Kidney (tissue), 13 donors: ENCODE measurements at regions not wholly inside any gene's neighbourhood (a gene's known extent, or its start where the extent isn't known, plus 50 kb on each side); places are given as distances from the start of the nearest gene placed in this dataset.

Experiments
- DNase-seq, 5 donors: peaks; one replicate each; pipeline ENCODE4 v3.0.0-alpha.2; 2013 to 2020
- FAIRE-seq: peaks from 2 replicates; lab custom pipeline; 2012; peaks lifted over from hg19 to GRCh38; lab: Jason Lieb, UNC
- H3K27ac ChIP-seq, 2 donors: one replicate each; pipeline ENCODE4 v1.7.0; 2013; ENCODE audit warnings: low read depth in 2 of 2, low read length in 2 of 2, inconsistent platforms in 1 of 2
- H3K27me3 ChIP-seq: one replicate; pipeline ENCODE4 v1.7.1; 2013; ENCODE audit warnings: low read length, inconsistent platforms; ENCODE audit not compliant: control insufficient read depth, insufficient read depth
- H3K36me3 ChIP-seq, 3 donors: one replicate each; pipeline versions ENCODE4 v1.7.0 to v1.7.1; 2013; ENCODE audit warnings: low read length in 3 of 3, control low read depth in 1 of 3, inconsistent platforms in 1 of 3; ENCODE audit not compliant: insufficient read depth in 3 of 3, control insufficient read depth in 2 of 3
- H3K4me1 ChIP-seq, 3 donors: one replicate each; pipeline versions ENCODE4 v1.7.0 to v1.7.1; 2013; ENCODE audit warnings: low read length in 3 of 3, inconsistent platforms in 1 of 3, low read depth in 1 of 3; ENCODE audit not compliant: control insufficient read depth in 2 of 3, insufficient read depth in 2 of 3
- H3K4me3 ChIP-seq, 3 donors: one replicate each; pipeline versions ENCODE4 v1.7.0 to v1.8.1; 2013; ENCODE audit warnings: low read length in 3 of 3, control low read depth in 1 of 3, inconsistent platforms in 1 of 3
- H3K9ac ChIP-seq, 3 donors: one replicate each; pipeline versions ENCODE4 v1.7.0 to v1.7.1; 2013; ENCODE audit warnings: low read length in 3 of 3, control low read depth in 1 of 3, inconsistent platforms in 1 of 3
- H3K9me3 ChIP-seq, 3 donors: one replicate each; pipeline versions ENCODE4 v1.7.0 to v1.7.1; 2013; ENCODE audit warnings: low read length in 3 of 3, control low read depth in 1 of 3, inconsistent platforms in 1 of 3; ENCODE audit not compliant: control insufficient read depth in 2 of 3, insufficient read depth in 1 of 3
- intact Hi-C: fragments of 100-400 bp; cut with DNase I; formaldehyde crosslinking; loops from one replicate; pipeline ENCODE4 v1.11.1; 2022
- TF ChIP-seq, protein P1 (sequence below): IDR thresholded peaks from 3 replicates; pipeline ENCODE4 v1.5.1; 2012; ENCODE audit warnings: mild to moderate bottlenecking, moderate library complexity, borderline replicate concordance; ENCODE audit not compliant: insufficient read depth; ENCODE audit errors: extremely low read depth
- donor health status: control.
- donor health status: control.
- donor health status: control.
- donor health status: control.
- donor health status: control.
- donor health status: DM: yes; HTN: yes; CAD: no.
- donor health status: Normal renal cell carcinoma (clear cell type).

DNA sequence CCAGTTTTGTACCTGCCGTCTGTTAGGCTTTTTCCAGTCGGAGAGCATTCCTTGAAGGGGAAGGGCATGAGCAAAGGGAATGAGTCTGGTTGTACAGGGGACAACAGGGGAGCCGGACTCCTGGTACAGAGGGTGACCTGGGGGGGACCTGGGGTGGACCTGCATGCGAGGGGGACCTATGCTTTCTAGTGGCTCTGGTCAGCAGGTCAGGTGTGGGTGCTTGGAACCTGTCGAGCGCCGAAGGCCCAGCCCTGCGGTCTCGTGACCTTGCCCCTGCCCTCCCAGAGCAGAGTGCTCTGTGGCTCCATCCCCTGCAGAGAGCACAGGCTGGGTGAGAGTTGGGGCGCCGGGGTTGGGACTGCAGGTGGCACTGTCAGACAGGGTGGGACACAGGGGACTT lies 96.7 kb upstream of the ASAP2 start:
- no peaks in the 10 kb centered on the region for H3K36me3 ChIP-seq
- H3K9ac ChIP-seq: no peak overlapping the region
- H3K4me3 ChIP-seq: no peak overlapping the region
- H3K27me3 ChIP-seq: no peaks in the 10 kb centered on the region
- no peaks in the 10 kb centered on the region for H3K9me3 ChIP-seq
- H3K27ac ChIP-seq: no peak overlapping the region
- intact Hi-C loops: no loop called here
- TF ChIP-seq, protein P1, sequence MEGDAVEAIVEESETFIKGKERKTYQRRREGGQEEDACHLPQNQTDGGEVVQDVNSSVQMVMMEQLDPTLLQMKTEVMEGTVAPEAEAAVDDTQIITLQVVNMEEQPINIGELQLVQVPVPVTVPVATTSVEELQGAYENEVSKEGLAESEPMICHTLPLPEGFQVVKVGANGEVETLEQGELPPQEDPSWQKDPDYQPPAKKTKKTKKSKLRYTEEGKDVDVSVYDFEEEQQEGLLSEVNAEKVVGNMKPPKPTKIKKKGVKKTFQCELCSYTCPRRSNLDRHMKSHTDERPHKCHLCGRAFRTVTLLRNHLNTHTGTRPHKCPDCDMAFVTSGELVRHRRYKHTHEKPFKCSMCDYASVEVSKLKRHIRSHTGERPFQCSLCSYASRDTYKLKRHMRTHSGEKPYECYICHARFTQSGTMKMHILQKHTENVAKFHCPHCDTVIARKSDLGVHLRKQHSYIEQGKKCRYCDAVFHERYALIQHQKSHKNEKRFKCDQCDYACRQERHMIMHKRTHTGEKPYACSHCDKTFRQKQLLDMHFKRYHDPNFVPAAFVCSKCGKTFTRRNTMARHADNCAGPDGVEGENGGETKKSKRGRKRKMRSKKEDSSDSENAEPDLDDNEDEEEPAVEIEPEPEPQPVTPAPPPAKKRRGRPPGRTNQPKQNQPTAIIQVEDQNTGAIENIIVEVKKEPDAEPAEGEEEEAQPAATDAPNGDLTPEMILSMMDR: no peak
- FAIRE-seq: no peak
- no peak for DNase-seq
- peaks cover 0 to 20% (median 10%) of the 10 kb centered on the region in 3 donors for H3K4me1 ChIP-seq

DNA sequence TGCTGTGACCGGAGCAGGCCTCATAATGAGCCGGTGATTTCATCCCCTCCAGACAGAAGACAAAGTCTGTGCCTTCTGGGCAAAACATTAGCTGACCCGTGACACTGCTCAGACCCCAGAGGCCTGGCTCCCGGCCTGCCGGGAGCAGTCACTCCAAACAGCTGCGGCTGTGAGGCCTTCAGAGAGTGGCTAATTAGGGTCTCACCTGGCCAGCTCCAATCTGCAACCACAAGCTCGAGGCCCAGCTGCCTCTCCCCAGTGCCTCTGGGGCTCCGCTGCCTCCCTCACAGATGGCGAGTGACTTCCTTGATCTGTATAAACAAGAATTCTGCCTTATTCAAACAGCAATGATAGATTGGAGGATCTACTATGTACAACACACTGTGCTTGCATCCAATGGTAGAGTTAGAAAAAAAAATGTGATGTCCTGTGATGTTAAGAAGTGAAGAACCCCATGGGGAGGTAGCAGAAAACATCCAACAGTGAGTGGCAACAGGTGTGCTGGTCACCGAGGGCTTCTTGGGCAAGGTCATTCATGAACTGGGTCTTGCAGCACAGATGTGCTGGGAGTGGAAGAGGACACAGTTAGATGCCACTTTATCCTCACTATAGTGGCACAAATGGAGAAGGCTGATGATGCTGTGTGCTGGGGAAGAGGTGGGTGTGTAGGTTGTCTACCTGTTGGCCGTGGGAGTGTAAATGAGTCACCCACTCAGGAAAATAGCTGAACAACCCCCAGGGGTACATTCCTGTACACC lies 98.2 kb upstream of the ASAP2 start:
- H3K9me3 ChIP-seq: no peaks in the 10 kb centered on the region
- H3K36me3 ChIP-seq: no peaks in the 10 kb centered on the region
- peaks cover 0 to 20% (median 12%) of the 10 kb centered on the region in 3 donors for H3K4me1 ChIP-seq
- TF ChIP-seq, protein P1: no peak
- peak overlapping the region; percentile 63 for H3K27ac ChIP-seq
- H3K9ac ChIP-seq: no peak overlapping the region
- DNase-seq (peak in 1 of 5 donors; percentile 46), FAIRE-seq (no peak)
- intact Hi-C loops: no loop called here
- no peaks in the 10 kb centered on the region for H3K27me3 ChIP-seq
- H3K4me3 ChIP-seq: no peak overlapping the region

DNA sequence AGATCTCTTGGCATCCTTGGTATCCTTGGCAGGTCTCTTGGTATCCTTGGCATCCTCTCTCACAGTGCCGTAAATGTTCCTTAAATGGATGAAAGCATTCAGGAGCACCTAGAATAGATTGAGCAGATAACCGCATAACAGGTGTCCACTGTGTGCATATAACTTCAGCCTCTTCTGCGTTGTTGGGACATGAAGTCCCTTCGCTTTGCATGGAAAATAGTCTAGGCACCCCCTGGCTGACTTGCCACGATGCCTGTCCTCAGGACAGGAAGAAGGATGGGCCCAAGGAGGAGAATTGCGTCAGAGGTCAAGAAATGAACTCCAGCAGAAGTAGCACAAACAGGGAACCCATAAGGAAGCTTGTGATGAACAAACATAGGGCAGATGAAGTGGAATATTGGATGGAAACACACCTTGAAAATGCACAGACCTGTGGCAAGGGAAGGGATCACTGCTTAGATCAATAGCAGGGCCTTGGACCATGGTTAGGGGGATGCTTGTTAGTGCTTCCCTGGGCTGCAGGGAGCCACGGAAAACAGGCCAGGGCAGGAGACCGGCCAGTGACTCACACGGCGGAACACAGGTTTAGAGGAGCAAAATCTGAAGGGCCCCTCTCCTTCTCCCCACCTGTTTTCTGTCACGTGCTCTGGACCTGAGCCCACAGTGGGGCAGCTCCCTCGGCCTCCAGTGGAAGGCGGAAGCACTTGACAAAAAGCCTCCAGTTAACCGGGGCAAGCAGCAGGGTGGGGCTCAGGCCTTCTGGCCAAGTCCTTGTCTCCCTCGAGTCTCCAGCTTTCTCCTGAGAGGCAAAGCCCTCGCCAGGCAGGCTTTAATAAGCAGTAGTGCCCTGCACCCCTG lies 99.2 kb upstream of the ASAP2 start:
- intact Hi-C loops: no loop called here
- no peak for FAIRE-seq
- H3K36me3 ChIP-seq: no peaks in the 10 kb centered on the region
- no peaks in the 10 kb centered on the region for H3K27me3 ChIP-seq
- H3K4me1 ChIP-seq: peaks cover 0 to 23% (median 16%) of the 10 kb centered on the region in 3 donors
- no peaks in the 10 kb centered on the region for H3K9me3 ChIP-seq
- peak overlapping the region; percentile 63 for H3K27ac ChIP-seq
- no peak overlapping the region for H3K4me3 ChIP-seq
- DNase-seq: peak in 2 of 5 donors; percentile 6 to 72
- TF ChIP-seq, protein P1: no peak
- H3K9ac ChIP-seq: no peak overlapping the region
